ENCODE measurements at regions not wholly inside any gene's neighbourhood (a gene's known extent, or its start where the extent isn't known, plus 50 kb on each side); places are given as distances from the start of the nearest gene placed in this dataset.

- Histone ChIP-seq H3K4me3 (ENCODE audit: low read length) (no peak overlapping the region), H3K36me3 (replicated peaks; ENCODE audit: low read depth, low read length) (peaks cover 2% of the 10 kb centered on the region), H3K4me1 (ENCODE audit: low read length) (peaks cover 2% of the 10 kb centered on the region), H3K4me2 (ENCODE audit: low read length) (no peak overlapping the region), H3K27ac (ENCODE audit: low read length) (no peak overlapping the region), H3K9ac (ENCODE audit: low read length) (no peak overlapping the region), H3K27me3 (ENCODE audit: low read depth, low read length) (no peaks in the 10 kb centered on the region), H4K20me1 (ENCODE audit: insufficient read depth, low read length) (no peaks in the 10 kb centered on the region), H3K9me3 (ENCODE audit: insufficient read depth, low read length) (no peaks in the 10 kb centered on the region), H3K79me2 (ENCODE audit: low read length) (no peaks in the 10 kb centered on the region), H2AFZ (ENCODE audit: low read depth, low read length) (no peak overlapping the region)
- TF ChIP-seq EZH2phosphoT487 (IDR thresholded peaks at IDR 0.05; ENCODE audit: low read depth) = no peak
- TF ChIP-seq, protein P1, sequence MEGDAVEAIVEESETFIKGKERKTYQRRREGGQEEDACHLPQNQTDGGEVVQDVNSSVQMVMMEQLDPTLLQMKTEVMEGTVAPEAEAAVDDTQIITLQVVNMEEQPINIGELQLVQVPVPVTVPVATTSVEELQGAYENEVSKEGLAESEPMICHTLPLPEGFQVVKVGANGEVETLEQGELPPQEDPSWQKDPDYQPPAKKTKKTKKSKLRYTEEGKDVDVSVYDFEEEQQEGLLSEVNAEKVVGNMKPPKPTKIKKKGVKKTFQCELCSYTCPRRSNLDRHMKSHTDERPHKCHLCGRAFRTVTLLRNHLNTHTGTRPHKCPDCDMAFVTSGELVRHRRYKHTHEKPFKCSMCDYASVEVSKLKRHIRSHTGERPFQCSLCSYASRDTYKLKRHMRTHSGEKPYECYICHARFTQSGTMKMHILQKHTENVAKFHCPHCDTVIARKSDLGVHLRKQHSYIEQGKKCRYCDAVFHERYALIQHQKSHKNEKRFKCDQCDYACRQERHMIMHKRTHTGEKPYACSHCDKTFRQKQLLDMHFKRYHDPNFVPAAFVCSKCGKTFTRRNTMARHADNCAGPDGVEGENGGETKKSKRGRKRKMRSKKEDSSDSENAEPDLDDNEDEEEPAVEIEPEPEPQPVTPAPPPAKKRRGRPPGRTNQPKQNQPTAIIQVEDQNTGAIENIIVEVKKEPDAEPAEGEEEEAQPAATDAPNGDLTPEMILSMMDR (IDR thresholded peaks at IDR 0.05; ENCODE audit: low read depth, low read length) = no peak
These were observed 1012.3 kb upstream of the PHF14 start for GRCh38 chr7:9961161-9961922.

DNA sequence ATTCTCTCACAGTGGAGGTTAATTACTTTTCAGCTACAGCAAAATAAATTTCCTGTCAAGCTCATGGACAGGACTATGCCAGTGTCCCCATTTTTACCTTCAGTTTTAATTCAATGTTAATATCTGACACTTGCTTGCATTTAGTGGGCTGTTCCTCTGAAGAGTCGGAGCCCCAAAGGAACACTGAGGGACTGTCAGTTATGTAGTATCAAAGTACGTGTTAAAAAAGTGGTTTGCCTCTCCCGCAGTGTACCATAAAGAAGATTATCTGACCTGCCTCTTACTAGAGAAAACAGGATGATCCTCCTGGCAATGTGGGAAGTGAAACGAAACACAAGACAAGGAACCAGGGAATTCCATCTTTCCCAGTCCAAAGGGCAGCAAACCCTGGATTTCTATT is 1010.9 kb upstream of the PHF14 start:
- no peaks in the 10 kb centered on the region for H3K79me2 ChIP-seq (ENCODE audit: low read length)
- no peak overlapping the region for H2AFZ ChIP-seq (ENCODE audit: low read depth, low read length)
- H3K4me2 ChIP-seq (ENCODE audit: low read length) = no peak overlapping the region
- no peaks in the 10 kb centered on the region for H3K9me3 ChIP-seq (ENCODE audit: insufficient read depth, low read length)
- H3K27ac ChIP-seq (ENCODE audit: low read length) = no peak overlapping the region
- H3K4me3 ChIP-seq (ENCODE audit: low read length) = no peak overlapping the region
- H3K27me3 ChIP-seq (ENCODE audit: low read depth, low read length) = no peaks in the 10 kb centered on the region
- H3K36me3 ChIP-seq (replicated peaks; ENCODE audit: low read depth, low read length) = no peaks in the 10 kb centered on the region
- H4K20me1 ChIP-seq (ENCODE audit: insufficient read depth, low read length) = no peaks in the 10 kb centered on the region
- H3K9ac ChIP-seq (ENCODE audit: low read length) = no peak overlapping the region
- no peaks in the 10 kb centered on the region for H3K4me1 ChIP-seq (ENCODE audit: low read length)
- TF ChIP-seq EZH2phosphoT487 (IDR thresholded peaks at IDR 0.05; ENCODE audit: low read depth) = no peak
- TF ChIP-seq, protein P1 (IDR thresholded peaks at IDR 0.05; ENCODE audit: low read depth, low read length) = no peak

DNA sequence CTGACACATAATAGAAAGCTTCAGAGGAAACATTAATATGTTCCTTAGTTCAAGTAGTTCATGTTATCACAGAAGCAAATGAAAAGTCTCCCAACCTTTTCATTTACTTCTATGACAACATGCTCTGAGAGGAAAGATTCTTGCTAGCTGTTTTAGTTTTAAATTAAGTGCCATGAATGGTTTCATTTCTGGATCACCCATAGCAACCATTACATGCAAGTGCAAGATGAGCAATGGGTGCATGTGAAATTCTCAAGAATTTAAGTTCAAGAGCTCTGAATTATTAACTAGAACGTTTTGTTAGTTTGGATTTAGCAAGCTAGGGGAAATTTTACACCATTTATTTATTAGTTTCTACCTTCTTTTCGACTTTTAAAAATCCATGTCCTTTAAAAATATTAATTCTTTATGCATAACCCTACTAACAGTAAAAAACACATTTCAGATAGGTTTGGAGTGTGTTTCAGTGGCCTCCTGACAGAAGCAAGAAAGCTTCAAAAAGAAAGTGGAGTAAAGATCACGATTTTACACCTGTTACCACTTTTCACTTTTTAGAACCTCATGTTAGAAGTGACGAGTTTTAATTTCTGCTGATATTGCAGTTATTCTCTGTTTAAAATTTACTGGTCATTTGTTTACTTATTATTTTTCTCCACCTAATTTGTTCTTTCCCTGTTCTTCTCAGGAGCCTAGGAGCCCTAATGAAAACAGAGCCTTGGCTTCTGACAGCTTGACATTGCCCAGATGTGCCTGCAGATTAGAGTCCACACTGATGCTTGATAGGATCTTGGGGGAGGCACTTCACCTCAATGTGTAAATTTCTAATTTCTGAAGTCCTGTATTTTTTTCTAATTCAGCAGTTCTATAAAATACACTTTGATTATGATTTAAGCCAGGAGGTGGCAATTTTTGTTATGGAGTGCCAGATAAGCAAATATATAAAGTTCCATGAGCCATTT is 995.3 kb upstream of the PHF14 start:
- H3K36me3 ChIP-seq (replicated peaks; ENCODE audit: low read depth, low read length) = no peaks in the 10 kb centered on the region
- no peak overlapping the region for H3K4me3 ChIP-seq (ENCODE audit: low read length)
- TF ChIP-seq, protein P1 (IDR thresholded peaks at IDR 0.05; ENCODE audit: low read depth, low read length) = no peak
- TF ChIP-seq EZH2phosphoT487 (IDR thresholded peaks at IDR 0.05; ENCODE audit: low read depth) = no peak
- H3K9me3 ChIP-seq (ENCODE audit: insufficient read depth, low read length) = no peaks in the 10 kb centered on the region
- no peaks in the 10 kb centered on the region for H3K79me2 ChIP-seq (ENCODE audit: low read length)
- H3K4me2 ChIP-seq (ENCODE audit: low read length) = peak overlapping the region; percentile 23; the same call in 1 of the 2 replicates
- no peak overlapping the region for H2AFZ ChIP-seq (ENCODE audit: low read depth, low read length)
- H3K4me1 ChIP-seq (ENCODE audit: low read length) = peaks cover 9% of the 10 kb centered on the region
- no peak overlapping the region for H3K9ac ChIP-seq (ENCODE audit: low read length)
- no peaks in the 10 kb centered on the region for H3K27me3 ChIP-seq (ENCODE audit: low read depth, low read length)
- no peak overlapping the region for H3K27ac ChIP-seq (ENCODE audit: low read length)
- H4K20me1 ChIP-seq (ENCODE audit: insufficient read depth, low read length) = no peaks in the 10 kb centered on the region

GRCh38 chr7:9981742-9982349 is 991.8 kb upstream of the PHF14 start:
- H3K4me1 ChIP-seq (ENCODE audit: low read length) = peaks cover 9% of the 10 kb centered on the region
- no peaks in the 10 kb centered on the region for H3K9me3 ChIP-seq (ENCODE audit: insufficient read depth, low read length)
- H3K79me2 ChIP-seq (ENCODE audit: low read length) = no peaks in the 10 kb centered on the region
- no peaks in the 10 kb centered on the region for H3K27me3 ChIP-seq (ENCODE audit: low read depth, low read length)
- H3K4me2 ChIP-seq (ENCODE audit: low read length) = no peak overlapping the region
- H3K4me3 ChIP-seq (ENCODE audit: low read length) = no peak overlapping the region
- H2AFZ ChIP-seq (ENCODE audit: low read depth, low read length) = no peak overlapping the region
- TF ChIP-seq, protein P1 (IDR thresholded peaks at IDR 0.05; ENCODE audit: low read depth, low read length) = no peak
- no peak for TF ChIP-seq EZH2phosphoT487 (IDR thresholded peaks at IDR 0.05; ENCODE audit: low read depth)
- H3K36me3 ChIP-seq (replicated peaks; ENCODE audit: low read depth, low read length) = no peaks in the 10 kb centered on the region
- H4K20me1 ChIP-seq (ENCODE audit: insufficient read depth, low read length) = no peaks in the 10 kb centered on the region
- no peak overlapping the region for H3K27ac ChIP-seq (ENCODE audit: low read length)
- no peak overlapping the region for H3K9ac ChIP-seq (ENCODE audit: low read length)

All from OCI-LY3 (cell line).